ENCODE measurements at regions not wholly inside any gene's neighbourhood (a gene's known extent, or its start where the extent isn't known, plus 50 kb on each side); places are given as distances from the start of the nearest gene placed in this dataset.
A peak's percentile ranks its signal among the peaks of the same experiment; 100 is the strongest.

DNA sequence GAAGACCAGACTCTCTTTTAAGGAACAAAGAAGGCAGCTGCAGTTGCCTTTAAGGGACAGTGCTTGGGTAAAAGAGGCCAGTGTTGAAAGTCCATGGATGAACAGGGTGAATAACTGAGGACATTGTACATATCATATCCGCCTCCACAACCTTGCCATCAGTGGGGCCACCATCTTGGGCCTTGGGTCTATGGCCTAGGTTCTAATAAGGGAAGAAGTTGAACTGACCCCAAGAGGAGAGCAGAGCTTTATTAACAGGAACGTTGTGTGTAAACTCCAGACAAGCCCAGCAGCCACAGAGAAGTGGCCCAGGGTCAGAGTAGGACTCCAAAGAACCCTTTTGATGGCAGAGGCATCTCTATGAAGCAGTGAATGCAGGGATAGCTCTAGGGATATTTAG is 332.8 kb downstream of the CYP26B1 start:
- DNase-seq (ENCODE audit: low read depth, low spot score), result no peak
- H3K4me3 ChIP-seq (ENCODE audit: low read length), result no peak overlapping the region

DNA sequence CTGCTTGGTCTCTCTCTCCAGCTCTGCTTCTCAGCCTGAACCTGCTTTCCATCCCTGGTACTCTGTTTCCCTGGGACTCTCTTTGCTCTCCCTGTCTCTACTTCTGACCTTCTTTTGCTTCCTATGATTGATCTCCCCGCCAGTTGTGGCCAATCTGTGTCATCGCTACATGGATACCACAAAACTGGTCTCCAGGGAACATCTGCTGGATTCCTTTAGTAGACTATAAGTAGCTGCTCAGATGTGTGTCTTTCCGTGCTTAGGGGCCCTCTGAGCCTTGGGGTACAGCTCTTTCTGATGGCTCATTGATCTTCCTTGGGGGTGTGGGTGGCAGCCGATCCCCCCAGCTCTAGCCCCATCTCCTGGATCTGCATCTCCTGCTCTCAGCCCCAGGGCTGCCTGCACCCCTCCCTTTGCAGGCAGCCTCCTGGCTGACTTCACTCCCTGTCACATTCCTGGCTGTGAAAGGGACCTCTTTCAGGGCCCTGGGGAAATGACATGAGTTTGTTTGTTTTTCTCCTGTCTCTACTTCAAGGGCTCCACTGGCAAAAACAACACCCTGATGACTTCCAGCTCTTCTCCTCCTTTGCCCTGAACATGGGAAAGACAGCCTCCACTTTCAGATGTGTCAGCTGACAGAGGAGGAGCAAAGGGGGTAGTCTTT is 333.7 kb downstream of the CYP26B1 start:
- DNase-seq (ENCODE audit: low read depth, low spot score), result no peak
- no peak overlapping the region for H3K4me3 ChIP-seq (ENCODE audit: low read length)

DNA sequence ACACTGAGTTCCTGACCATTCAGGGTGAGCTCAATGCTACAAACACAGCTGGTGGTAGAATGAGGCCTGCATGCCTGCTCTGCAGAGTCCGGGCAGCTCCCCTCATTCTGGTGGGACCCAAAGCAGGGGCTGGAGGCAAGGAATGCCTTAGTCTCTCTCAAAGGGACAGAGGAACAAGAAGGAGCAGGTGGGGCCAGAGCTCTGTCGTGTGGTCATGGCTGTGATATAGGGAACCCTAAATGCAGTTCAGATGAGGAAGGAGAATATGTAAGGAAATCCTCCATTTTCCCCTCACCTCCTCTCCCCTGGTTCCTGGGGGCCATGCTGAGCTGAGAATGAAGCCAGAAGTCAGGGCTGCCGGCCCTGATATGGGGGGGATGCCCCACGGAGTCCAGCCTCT is 334.3 kb downstream of the CYP26B1 start:
- no peak for DNase-seq (ENCODE audit: low read depth, low spot score)
- H3K4me3 ChIP-seq (ENCODE audit: low read length), result no peak overlapping the region

DNA sequence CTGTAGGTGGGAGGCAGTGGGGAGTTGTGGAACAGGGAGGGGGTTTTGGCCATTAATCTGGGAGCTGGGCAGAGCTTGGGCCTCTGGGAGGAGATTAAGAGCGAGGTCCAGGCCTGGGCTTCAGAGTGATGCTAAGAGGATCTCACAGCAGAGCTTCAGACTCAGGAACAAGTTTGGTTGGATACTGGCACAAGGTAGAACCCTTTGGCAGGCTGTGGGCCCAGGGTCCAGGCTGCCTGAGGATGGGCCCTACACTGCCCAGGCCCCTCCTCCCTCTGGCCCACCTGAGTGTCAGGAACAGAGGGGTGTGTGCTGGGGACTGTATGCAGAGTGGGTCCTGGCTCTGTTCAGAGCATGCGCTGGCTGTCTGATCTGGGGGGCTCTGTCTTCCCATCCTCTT is 334.9 kb downstream of the CYP26B1 start:
- DNase-seq (ENCODE audit: low read depth, low spot score), result no peak
- H3K4me3 ChIP-seq (ENCODE audit: low read length), result no peak overlapping the region

DNA sequence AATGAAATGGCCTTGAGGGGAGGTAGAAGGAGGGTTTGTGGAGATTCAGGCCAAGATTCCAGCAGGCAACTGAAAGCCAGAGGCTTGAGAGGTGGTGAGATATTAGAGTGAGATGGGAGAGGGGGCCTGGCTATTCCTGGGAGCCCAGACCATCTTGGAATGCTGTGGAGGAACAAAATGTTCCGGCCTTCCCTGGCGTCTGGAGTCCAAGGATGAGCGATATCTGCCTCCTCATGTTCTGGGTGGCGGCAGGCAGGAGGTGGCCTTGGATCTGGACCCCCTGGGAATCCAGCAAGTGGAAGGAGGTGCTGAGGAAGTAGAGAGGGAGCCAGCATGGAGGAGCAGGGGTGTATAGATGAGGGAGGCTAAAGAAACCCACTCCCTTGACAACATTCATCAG is 335.9 kb downstream of the CYP26B1 start:
- DNase-seq (ENCODE audit: low read depth, low spot score), result no peak
- no peak overlapping the region for H3K4me3 ChIP-seq (ENCODE audit: low read length)

DNA sequence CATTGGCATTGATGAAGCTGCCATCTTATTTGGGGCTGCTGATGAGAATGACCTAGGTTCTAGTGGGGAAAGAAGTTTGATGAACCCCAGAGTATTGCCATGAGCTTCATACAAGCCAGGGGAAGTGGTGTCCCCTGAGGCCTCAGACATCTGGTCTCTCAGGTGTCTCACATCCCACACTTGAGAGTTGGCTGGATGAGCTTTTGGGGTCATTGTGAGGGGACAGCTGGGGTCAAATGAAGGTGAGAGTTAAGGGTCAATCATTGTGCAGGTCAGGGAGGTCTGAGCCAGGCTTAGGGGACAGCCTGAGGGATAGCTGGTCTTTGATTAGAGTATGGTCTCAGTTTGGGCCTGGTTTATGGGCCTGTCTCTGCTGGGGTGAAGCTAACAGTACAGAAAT is 336.5 kb downstream of the CYP26B1 start:
- H3K4me3 ChIP-seq (ENCODE audit: low read length), result no peak overlapping the region
- DNase-seq (ENCODE audit: low read depth, low spot score), result no peak

DNA sequence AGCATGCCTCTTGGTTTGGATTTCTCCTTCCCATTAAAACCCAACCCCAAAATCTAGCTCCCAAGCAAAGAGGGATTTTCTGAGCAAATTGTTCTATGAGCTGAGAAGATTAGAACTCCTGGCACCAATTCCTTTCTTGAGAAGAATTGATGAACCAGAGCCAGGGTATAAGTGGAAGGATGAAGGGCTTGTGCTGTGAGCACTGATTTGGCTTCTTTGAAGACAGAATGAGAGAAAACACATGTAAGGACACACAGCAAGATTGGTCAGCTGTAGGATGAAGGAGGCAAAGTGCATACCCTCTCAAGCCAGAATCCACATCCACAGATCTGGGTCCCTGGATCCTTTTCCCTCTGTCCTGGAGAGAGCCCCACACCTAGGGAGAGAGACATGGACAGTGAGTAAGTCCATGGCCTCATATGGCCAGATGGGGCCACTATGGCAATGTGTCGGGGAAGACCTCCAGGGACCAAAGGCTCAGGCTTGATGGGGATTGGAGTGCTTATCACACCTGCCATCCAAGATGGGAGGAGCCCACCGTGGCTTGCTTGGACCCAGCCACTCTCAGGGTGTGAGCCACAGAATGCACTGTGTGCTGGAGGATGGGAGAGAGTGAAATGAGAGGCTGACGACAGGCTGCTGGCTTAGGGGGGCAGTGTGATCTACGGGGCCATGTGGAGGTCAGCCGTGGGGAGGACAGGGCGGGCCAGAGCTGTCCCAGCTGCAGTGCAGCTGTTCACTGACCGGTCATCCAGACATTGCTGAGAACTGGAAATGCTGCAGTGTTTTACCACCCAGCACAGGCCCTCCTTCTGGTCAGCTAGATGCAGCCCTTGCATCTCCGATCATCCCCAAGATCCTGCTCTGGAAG is 339.8 kb downstream of the CYP26B1 start:
- H3K4me3 ChIP-seq (ENCODE audit: low read length), result no peak overlapping the region
- DNase-seq (ENCODE audit: low read depth, low spot score), result no peak

DNA sequence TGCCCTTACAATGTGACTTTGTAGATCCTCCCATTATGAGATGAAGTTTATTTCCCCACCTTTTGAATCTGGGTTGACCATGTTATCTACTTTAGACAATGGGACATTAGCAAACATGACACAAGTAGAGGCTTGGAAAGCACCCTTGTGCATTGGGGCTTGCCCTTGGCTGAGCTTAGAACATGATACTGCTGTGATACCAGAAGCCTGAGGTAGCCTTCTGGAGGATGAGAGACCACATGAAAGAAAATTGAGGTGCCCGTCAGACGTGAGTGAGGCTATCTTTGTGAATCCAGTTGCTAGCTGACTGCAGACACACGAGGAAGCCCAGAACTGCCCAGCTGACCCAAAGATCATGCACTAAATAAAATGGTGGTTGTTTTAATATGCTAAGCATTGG is 341.2 kb downstream of the CYP26B1 start:
- no peak for DNase-seq (ENCODE audit: low read depth, low spot score)
- H3K4me3 ChIP-seq (ENCODE audit: low read length), result no peak overlapping the region

DNA sequence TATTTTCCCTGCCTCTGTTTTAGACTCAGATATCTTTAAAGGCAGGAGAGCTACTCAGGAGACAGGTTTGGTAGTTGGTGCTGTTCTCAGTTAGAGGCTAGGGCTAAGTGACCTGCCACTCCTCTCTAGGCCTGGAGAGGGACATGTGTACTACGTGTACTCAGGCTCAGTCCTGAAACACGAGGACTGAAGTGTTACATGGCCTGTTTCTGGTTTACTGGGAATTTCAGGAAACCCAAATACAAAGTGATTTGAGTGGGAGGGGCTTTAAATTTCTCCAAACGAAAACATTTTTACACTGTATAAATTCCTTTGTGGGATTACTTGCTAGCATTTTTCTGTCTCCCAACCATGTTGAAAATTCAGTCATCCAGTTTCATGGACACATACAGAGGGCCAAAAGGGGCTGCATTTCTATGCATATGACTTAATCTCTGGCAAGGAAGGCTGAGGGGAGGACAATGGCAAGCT is 343.3 kb downstream of the CYP26B1 start:
- DNase-seq (ENCODE audit: low read depth, low spot score), result no peak
- H3K4me3 ChIP-seq (ENCODE audit: low read length), result no peak overlapping the region

DNA sequence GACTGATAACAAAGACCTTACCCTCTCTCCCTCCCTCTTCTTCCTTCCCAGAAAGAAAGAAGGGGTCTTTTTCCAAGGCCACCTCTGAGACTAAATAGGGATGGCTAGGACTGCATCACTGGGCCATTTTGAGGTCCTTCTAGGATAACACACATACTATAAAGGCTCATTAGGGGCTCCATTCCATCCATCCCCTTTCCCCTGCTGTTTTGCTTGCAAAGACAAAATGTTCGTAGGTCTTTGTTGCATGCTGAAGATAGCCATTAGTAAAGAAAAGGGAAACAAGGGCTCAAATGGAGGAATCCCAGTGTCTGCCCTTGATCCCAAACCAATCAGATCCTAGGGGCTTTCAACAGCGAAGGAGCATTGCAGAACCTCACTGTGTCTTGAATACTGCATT is 344.3 kb downstream of the CYP26B1 start:
- H3K4me3 ChIP-seq (ENCODE audit: low read length), result no peak overlapping the region
- DNase-seq (ENCODE audit: low read depth, low spot score), result no peak

DNA sequence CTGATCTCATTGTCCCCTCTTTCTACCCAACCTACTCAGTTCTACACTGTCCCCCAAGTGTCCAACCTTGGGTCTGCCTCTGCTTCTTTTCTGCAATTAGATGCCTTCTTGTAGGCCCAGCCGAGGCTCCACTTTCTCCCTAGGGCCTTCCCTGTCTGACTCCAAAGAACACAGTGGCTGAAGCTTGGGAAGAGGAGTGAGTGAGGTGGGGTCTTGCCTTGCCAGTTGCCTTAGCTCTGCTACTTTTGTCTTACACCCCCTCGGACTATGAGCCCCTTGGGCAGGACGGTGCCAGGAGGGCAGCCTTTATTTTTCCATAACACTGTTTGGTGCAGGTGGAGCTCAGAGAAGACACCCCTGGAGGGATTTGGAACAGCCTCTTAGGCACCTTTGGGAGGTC is 345.1 kb downstream of the CYP26B1 start:
- H3K4me3 ChIP-seq (ENCODE audit: low read length), result no peak overlapping the region
- DNase-seq (ENCODE audit: low read depth, low spot score), result no peak

DNA sequence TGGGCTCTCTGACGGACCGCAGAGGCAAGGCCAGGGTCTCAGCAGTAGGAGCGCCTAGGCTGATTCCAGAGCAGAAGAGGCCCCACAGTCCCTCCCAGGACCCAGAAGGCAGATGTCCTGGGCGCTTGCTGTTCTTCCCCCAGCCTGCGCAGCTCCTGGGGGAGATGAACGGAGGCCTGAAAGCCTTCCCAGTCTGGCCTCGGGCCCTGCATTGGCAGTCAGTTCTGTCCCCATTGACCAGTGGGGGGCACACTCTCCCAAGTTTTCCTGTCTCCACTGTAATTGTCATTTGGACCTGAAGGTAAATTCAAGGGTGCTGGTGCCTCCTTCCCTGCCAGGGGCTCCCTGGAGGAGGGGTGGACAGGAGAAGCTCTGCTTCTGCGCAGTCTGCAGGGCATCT is 345.7 kb downstream of the CYP26B1 start:
- no peak overlapping the region for H3K4me3 ChIP-seq (ENCODE audit: low read length)
- no peak for DNase-seq (ENCODE audit: low read depth, low spot score)

DNA sequence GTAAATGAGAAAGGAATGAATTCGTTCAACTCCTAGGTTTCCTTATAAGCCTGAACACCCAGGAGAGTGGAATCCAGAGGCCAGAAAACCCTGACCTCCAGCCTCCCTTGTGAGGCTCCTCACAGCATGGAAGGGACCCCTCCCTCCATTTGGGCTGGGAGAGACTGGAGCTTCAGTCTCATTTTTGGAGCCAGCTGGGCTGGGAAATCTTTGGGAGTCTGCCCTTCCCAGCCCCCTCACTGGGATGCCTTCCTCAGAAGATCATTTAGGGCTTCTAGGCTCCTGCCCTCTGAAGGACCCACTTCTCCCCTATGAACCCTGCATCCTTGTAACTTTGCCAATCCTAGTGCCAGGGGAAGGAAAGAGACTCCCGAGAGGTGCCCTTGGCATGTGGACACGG is 346.1 kb downstream of the CYP26B1 start:
- no peak for DNase-seq (ENCODE audit: low read depth, low spot score)
- H3K4me3 ChIP-seq (ENCODE audit: low read length), result no peak overlapping the region

DNA sequence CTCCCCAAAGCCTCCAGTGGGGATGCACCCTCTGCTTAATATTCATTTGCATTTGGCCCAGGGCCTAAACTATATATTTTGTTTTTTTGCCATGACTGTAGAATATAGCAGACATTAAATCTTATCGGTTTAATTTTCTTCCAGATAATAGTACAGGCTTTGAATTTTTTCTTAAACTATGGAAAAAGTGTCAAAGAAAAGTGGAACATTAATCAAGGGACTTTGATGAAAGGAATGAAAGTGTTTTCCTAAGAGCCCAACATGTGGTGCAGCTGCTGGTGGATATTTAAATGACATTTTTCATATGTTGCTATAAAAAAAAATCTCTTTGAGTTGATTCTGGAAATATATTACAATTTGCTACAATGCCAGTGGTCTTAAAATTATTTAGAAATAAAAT is 346.8 kb downstream of the CYP26B1 start:
- no peak for DNase-seq (ENCODE audit: low read depth, low spot score)

DNA sequence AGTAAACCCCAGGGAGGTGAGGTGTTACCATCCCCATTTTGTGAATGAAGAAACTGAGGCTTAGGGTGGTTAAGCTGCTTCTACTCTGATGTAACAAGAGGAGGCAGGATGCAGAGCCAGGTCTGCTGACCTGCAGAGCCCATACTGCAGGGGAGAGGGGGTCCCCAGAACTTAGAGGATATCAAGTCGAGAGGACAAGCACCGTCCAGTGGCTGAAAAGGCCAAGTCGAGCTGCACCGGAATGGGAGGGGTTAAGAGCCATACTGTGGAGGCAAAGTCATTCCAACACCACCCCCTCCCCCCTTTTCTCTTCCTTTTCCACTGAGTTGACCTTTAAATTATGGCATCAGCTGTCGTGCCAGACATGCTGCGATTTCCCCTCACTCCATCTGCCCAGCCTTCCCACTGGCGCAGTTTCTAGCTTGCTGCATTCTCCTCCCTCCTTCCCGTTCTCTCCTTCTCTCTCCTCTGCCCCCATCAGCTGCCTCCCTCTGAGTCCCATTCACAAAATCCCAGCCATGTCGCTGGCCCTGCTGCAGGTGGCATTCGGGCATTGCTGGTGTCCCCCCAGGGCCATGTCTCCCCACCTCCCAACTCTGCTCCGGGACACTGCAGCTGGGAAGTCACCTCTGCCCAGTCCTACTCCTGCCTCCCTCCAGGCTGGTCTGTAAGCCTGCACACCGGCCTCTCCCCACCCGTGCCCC is 346.9 kb downstream of the DYSF start:
- no peak for DNase-seq (ENCODE audit: low read depth, low spot score)
- H3K4me3 ChIP-seq (ENCODE audit: low read length), result no peak overlapping the region

More for the DNA sequence above, 346.8 kb downstream of the CYP26B1 start:
- H3K4me3 ChIP-seq (ENCODE audit: low read length), result no peak overlapping the region

DNA sequence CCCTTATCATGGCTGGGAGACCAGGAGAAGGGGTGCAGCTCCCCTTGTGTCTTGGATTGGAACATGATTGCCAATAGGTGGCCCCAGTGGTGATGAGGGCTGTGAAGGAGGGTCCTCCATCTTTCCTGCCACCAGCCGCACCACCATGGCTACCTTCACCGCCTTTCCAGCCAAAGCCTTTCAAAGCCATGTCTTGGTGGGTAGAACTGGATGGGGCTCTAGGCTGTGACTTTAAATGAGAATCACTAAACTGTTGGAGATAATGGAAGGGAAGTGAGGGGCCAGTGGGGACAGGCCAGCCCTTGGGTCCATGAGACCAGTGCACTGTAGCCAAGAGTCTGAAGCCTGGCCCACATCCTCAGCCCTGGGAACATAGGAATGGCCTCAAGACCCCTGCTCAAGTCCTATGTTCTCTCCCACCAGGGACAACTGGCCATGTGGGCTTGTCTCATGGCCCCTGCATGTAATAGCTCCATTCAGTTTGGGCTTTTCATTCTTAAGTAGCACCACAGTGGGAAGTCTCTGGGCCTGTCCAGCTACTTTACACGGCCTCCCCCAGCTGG is 345.7 kb downstream of the DYSF start:
- no peak overlapping the region for H3K4me3 ChIP-seq (ENCODE audit: low read length)
- no peak for DNase-seq (ENCODE audit: low read depth, low spot score)

DNA sequence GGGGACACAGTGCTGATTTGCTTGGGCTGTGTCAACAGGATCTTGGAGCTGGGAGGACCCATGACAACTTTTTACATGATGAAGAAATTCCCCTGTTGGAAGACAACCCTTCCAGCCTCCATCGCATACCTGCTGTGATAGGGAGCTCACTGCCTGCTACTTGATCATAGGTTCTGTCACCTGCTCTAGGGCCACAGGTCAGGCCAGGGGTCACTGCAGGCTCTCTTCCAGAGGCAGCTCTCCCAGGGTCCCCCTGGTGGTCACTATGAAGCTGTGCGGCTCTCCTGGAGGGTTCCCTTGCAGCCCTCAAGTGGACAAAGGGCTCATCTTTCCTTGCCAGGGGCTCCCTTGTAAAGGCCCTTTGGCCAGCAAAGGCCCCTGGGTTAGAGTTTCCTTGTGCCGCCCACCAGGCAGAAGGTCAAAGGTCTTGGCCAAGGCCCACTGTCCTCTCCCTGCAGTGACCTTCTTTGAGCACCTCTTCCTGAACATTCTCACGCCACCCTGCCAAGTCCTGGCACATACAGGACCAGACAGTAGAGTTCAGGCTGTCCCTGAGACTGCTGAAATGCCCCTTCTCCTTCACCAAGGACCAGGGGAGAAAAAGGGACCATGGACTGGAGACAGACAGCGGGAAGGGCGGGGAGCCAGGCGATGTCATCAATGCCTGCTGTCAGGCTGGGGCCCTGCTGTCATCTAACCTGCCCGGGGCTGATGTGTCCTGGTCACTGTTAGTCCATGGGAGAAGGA is 345.1 kb downstream of the DYSF start:
- peak; percentile 7 for DNase-seq (ENCODE audit: low read depth, low spot score)
- no peak overlapping the region for H3K4me3 ChIP-seq (ENCODE audit: low read length)

DNA sequence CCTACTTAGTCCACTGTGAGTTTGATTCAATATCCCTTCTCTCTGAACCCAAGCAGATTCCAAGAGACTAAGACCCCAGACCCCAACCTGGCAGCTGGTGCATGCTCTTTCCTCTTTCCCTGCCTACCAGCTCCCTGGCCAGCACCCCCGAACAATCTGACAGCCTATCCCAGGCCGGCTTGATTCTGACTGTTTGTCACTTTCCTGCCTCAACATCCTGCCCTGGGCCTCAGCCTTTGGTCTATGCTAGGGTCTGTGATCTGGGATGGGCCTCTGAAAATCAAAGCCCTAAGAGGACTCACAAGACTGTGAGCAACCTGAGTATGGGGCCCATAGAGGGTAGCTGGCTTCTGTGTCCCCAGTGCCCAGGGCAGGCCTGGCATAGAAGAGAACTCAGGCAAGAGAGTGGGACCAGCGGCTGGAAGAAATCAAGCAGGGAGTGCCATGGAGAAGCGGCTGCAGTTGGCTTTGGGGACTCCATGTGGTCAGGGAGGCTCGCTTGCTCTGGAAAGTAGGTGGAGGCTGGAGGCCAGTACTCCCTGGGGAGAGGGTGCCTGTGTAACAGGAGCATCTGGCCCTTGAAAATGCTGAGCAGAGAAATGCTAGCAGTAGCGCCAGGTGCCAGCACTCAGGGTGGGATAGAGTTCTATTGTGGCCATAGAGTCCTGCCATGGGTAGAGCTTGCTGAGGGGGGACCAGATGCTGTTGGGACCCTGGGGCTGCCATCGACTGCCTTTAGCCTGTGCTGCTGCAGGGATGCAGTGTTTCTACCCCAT is 343.9 kb downstream of the DYSF start:
- no peak for DNase-seq (ENCODE audit: low read depth, low spot score)
- H3K4me3 ChIP-seq (ENCODE audit: low read length), result no peak overlapping the region

Measured in Jurkat, Clone E6-1 (cell line).